Mesodermal cell (in vitro differentiated cells): ENCODE measurements at regions not wholly inside any gene's neighbourhood (a gene's known extent, or its start where the extent isn't known, plus 50 kb on each side); places are given as distances from the start of the nearest gene placed in this dataset.
"Not testable (repeated sequence)": the region's sequence is repeated elsewhere in the genome, so short reads cannot be mapped to it uniquely, and the experiment has no call there.

ENCODE experiments used
- H3K27ac ChIP-seq: 2 replicates; pipeline ENCODE4 v1.7.0; 2013; ENCODE audit warnings: mild to moderate bottlenecking, low read depth, low read length, moderate library complexity; ENCODE audit not compliant: severe bottlenecking
- H3K36me3 ChIP-seq: 2 replicates; pipeline ENCODE4 v1.7.1; 2013; ENCODE audit warnings: mild to moderate bottlenecking, low read length, moderate library complexity; ENCODE audit not compliant: control insufficient read depth, insufficient read depth
- H3K4me1 ChIP-seq: one replicate; pipeline ENCODE4 v1.7.1; 2013; ENCODE audit warnings: mild to moderate bottlenecking, low read length; ENCODE audit not compliant: insufficient read depth, control insufficient read depth, poor library complexity, severe bottlenecking
- H3K4me3 ChIP-seq: 2 replicates; pipeline ENCODE4 v1.7.0; 2013; ENCODE audit warnings: low read length, control low read depth, mild to moderate bottlenecking; ENCODE audit not compliant: insufficient read depth, poor library complexity, severe bottlenecking; ENCODE audit errors: extremely low read depth
- H3K9me3 ChIP-seq: 2 replicates; pipeline ENCODE4 v1.7.1; 2013; ENCODE audit warnings: mild to moderate bottlenecking, low read length, moderate library complexity; ENCODE audit not compliant: control insufficient read depth
- WGBS, 2 experiments: methylation state at CpG; one replicate each; pipeline ENCODE4 v1.1.5; 2013; ENCODE audit warnings: missing lambda C conversion rate in 2 of 2; ENCODE audit not compliant: insufficient coverage in 2 of 2; 5-methylcytosine and 5-hydroxymethylcytosine counted together

GRCh38 chr4:79177388-79177787 lies 148.5 kb downstream of the NAA11 start:
- no peaks in the 10 kb centered on the region for H3K4me1 ChIP-seq
- H3K36me3 ChIP-seq: no peaks in the 10 kb centered on the region
- no peak overlapping the region for H3K4me3 ChIP-seq
- H3K27ac ChIP-seq: no peak overlapping the region
- H3K9me3 ChIP-seq: no peaks in the 10 kb centered on the region

- H3K9me3 ChIP-seq: no peaks in the 10 kb centered on the region
- no peaks in the 10 kb centered on the region for H3K4me1 ChIP-seq
- no peak overlapping the region for H3K4me3 ChIP-seq
- WGBS, 2 experiments: 93 to 100% methylated on average over 3 of the region's 4 CpGs
- H3K27ac ChIP-seq: no peak overlapping the region
- H3K36me3 ChIP-seq: no peaks in the 10 kb centered on the region
Observed at GRCh38 chr4:79176351-79176750, 149.5 kb downstream of the NAA11 start.

- H3K4me3 ChIP-seq: no peak overlapping the region
- no peaks in the 10 kb centered on the region for H3K9me3 ChIP-seq
- no peaks in the 10 kb centered on the region for H3K36me3 ChIP-seq
- H3K4me1 ChIP-seq: no peaks in the 10 kb centered on the region
- H3K27ac ChIP-seq: no peak overlapping the region
Observed at GRCh38 chr4:79175716-79176115, 150.1 kb downstream of the NAA11 start.

GRCh38 chr4:79174490-79175252 lies 151.2 kb downstream of the NAA11 start:
- H3K36me3 ChIP-seq: no peaks in the 10 kb centered on the region
- no CpG with 5 or more reads among the region's 2 CpGs for WGBS, 2 experiments
- H3K4me1 ChIP-seq: no peaks in the 10 kb centered on the region
- H3K27ac ChIP-seq: no peak overlapping the region
- H3K4me3 ChIP-seq: no peak overlapping the region
- no peaks in the 10 kb centered on the region for H3K9me3 ChIP-seq

- no peaks in the 10 kb centered on the region for H3K9me3 ChIP-seq
- no peak overlapping the region for H3K27ac ChIP-seq
- H3K4me3 ChIP-seq: no peak overlapping the region
- H3K36me3 ChIP-seq: no peaks in the 10 kb centered on the region
- H3K4me1 ChIP-seq: no peaks in the 10 kb centered on the region
- WGBS, 2 experiments: 100% methylated on average over 1 of the region's 2 CpGs
Observed at GRCh38 chr4:79173186-79173585, 152.7 kb downstream of the NAA11 start.

- Histone ChIP-seq H3K4me1 (no peaks in the 10 kb centered on the region), H3K36me3 (no peaks in the 10 kb centered on the region), H3K9me3 (no peaks in the 10 kb centered on the region), H3K4me3 (no peak overlapping the region), H3K27ac (no peak overlapping the region)
- WGBS, 2 experiments: 88% methylated on average over 1 of the region's 1 CpG; no CpG with 5 or more reads in 1 of the 2 experiments
Observed at GRCh38 chr4:79170077-79170476, 155.8 kb downstream of the NAA11 start.

- no peaks in the 10 kb centered on the region for H3K4me1 ChIP-seq
- H3K4me3 ChIP-seq: no peak overlapping the region
- WGBS, 2 experiments: 82 to 84% methylated on average over 2 to 4 of the region's 4 CpGs
- no peaks in the 10 kb centered on the region for H3K36me3 ChIP-seq
- no peaks in the 10 kb centered on the region for H3K9me3 ChIP-seq
- H3K27ac ChIP-seq: no peak overlapping the region
Observed at GRCh38 chr4:79164907-79165610, 160.8 kb downstream of the NAA11 start.

GRCh38 chr4:79163981-79164490 lies 161.8 kb downstream of the NAA11 start:
- WGBS, 2 experiments: 94 to 100% methylated on average over 1 to 3 of the region's 4 CpGs
- Histone ChIP-seq H3K36me3 (no peaks in the 10 kb centered on the region), H3K9me3 (no peaks in the 10 kb centered on the region), H3K27ac (no peak overlapping the region), H3K4me3 (no peak overlapping the region), H3K4me1 (no peaks in the 10 kb centered on the region)

GRCh38 chr4:79160962-79161361 lies 164.9 kb downstream of the NAA11 start:
- H3K4me1 ChIP-seq: no peaks in the 10 kb centered on the region
- H3K9me3 ChIP-seq: no peaks in the 10 kb centered on the region
- WGBS, 2 experiments: no CpG with 5 or more reads among the region's 2 CpGs
- no peaks in the 10 kb centered on the region for H3K36me3 ChIP-seq
- H3K4me3 ChIP-seq: no peak overlapping the region
- no peak overlapping the region for H3K27ac ChIP-seq

GRCh38 chr4:79158705-79159104 lies 167.2 kb downstream of the NAA11 start:
- H3K36me3 ChIP-seq, H3K27ac ChIP-seq, H3K9me3 ChIP-seq, H3K4me1 ChIP-seq, H3K4me3 ChIP-seq: not testable (repeated sequence)
- no CpG with 5 or more reads among the region's 2 CpGs for WGBS, 2 experiments

GRCh38 chr4:79155336-79155735 lies 170.5 kb downstream of the NAA11 start:
- Histone ChIP-seq H3K27ac (no peak overlapping the region), H3K9me3 (no peaks in the 10 kb centered on the region), H3K36me3 (no peaks in the 10 kb centered on the region), H3K4me1 (no peaks in the 10 kb centered on the region), H3K4me3 (no peak overlapping the region)
- WGBS, 2 experiments: 71 to 83% methylated on average over 1 of the region's 3 CpGs
